Right ventricle myocardium superior (tissue), 1 donor: ENCODE measurements at regions not wholly inside any gene's neighbourhood (a gene's known extent, or its start where the extent isn't known, plus 50 kb on each side); places are given as distances from the start of the nearest gene placed in this dataset.

Experiments
- ATAC-seq: fragments of 200-7000 bp; cut with Tn5 transposase; one replicate; pipeline ENCODE4 v1.9.1; 2020; ENCODE audit warnings: mild to moderate bottlenecking; ENCODE audit not compliant: poor library complexity
- DNase-seq: peaks from one replicate; pipeline ENCODE4 v3.0.0-alpha.2; 2020
- intact Hi-C: fragments of 100-400 bp; cut with DNase I; formaldehyde crosslinking; loops from one replicate; pipeline ENCODE4 v1.11.2; 2022
- donor health status: DM: no; HTN: yes; CAD: no; lungs with severe emphysema.

GRCh38 chr5:124260921-124261515, 485.4 kb downstream of the ZNF608 start:
- DNase-seq (no peak), ATAC-seq (no peak)
- intact Hi-C loops = no loop called here

- ATAC-seq (no peak), DNase-seq (no peak)
- intact Hi-C loops = no loop called here
Measured at GRCh38 chr5:124259017-124259416, 487.4 kb downstream of the ZNF608 start.

- DNase-seq (no peak), ATAC-seq (no peak)
- intact Hi-C loops = no loop called here
Measured at GRCh38 chr5:124257048-124257447, 489.4 kb downstream of the ZNF608 start.

- ATAC-seq (no peak), DNase-seq (no peak)
- intact Hi-C loops = no loop called here
Measured at GRCh38 chr5:124253203-124253810, 493.1 kb downstream of the ZNF608 start.

- ATAC-seq (no peak), DNase-seq (no peak)
- intact Hi-C loops = no loop called here
Measured at GRCh38 chr5:124252747-124253146, 493.7 kb downstream of the ZNF608 start.

- DNase-seq (no peak), ATAC-seq (no peak)
- intact Hi-C loops = no loop called here
Measured at GRCh38 chr5:124252191-124252638, 494.2 kb downstream of the ZNF608 start.

- ATAC-seq (no peak), DNase-seq (no peak)
- intact Hi-C loops = no loop called here
Measured at GRCh38 chr5:124245276-124245675, 501.2 kb downstream of the ZNF608 start.

GRCh38 chr5:124240732-124241131, 505.7 kb downstream of the ZNF608 start:
- DNase-seq (no peak), ATAC-seq (no peak)
- intact Hi-C loops = no loop called here

- no peak for ATAC-seq
- intact Hi-C loops = no loop called here
- DNase-seq = no peak
Measured at GRCh38 chr5:124239572-124239971, 506.9 kb downstream of the ZNF608 start.

- DNase-seq = no peak
- no peak for ATAC-seq
- intact Hi-C loops = no loop called here
Measured at GRCh38 chr5:124238350-124238749, 508.1 kb downstream of the ZNF608 start.

GRCh38 chr5:124237206-124237695, 509.2 kb downstream of the ZNF608 start:
- ATAC-seq (no peak), DNase-seq (no peak)
- intact Hi-C loops = no loop called here

GRCh38 chr5:124236361-124237205, 509.9 kb downstream of the ZNF608 start:
- intact Hi-C loops = no loop called here
- ATAC-seq (no peak), DNase-seq (no peak)

GRCh38 chr5:124235576-124235975, 510.9 kb downstream of the ZNF608 start:
- intact Hi-C loops = no loop called here
- no peak for DNase-seq
- no peak for ATAC-seq

- ATAC-seq (no peak), DNase-seq (no peak)
- intact Hi-C loops = no loop called here
Measured at GRCh38 chr5:124234770-124235562, 511.5 kb downstream of the ZNF608 start.

GRCh38 chr5:124234022-124234769, 512.2 kb downstream of the ZNF608 start:
- intact Hi-C loops = no loop called here
- peak; percentile 52 for ATAC-seq
- no peak for DNase-seq

GRCh38 chr5:124232515-124232914, 513.9 kb downstream of the ZNF608 start:
- no peak for DNase-seq
- ATAC-seq = no peak
- intact Hi-C loops = no loop called here

- intact Hi-C loops = no loop called here
Measured at GRCh38 chr5:124231802-124232201, 514.6 kb downstream of the ZNF608 start.

GRCh38 chr5:124231230-124231629, 515.2 kb downstream of the ZNF608 start:
- DNase-seq = no peak
- intact Hi-C loops = no loop called here

More at GRCh38 chr5:124231802-124232201, 514.6 kb downstream of the ZNF608 start:
- ATAC-seq (no peak), DNase-seq (no peak)

More at GRCh38 chr5:124231230-124231629, 515.2 kb downstream of the ZNF608 start:
- no peak for ATAC-seq
